ENCODE measurements at regions not wholly inside any gene's neighbourhood (a gene's known extent, or its start where the extent isn't known, plus 50 kb on each side); places are given as distances from the start of the nearest gene placed in this dataset.
"Not testable (repeated sequence)": the region's sequence is repeated elsewhere in the genome, so short reads cannot be mapped to it uniquely, and the experiment has no call there.

DNA sequence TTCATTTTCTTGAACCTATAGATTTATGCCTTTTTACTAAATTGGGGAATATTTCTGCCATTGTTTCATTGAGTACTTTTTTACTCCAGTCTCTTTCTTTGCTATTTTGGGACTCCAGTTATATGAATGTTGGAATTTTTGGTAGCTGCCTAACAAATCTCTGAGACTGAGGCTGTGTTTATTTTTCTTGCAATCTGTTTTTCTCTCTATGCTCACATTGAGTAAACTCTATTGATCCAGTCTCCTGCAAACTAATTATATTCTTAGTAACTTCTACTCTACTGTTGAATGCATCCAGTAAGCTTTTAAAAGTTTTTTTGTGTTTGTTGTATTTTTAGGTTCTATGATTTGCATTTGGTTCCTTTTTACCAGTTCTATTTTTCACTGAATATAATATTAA, 903.4 kb upstream of the GJE1 start:
- no peak for DNase-seq (ENCODE audit: low read depth in 1 of 2, low spot score in 1 of 2)
- in situ Hi-C loops (cut with HindIII; ENCODE audit: low pct_unique_long_range_greater_than_20kb, low sequenced_read_pairs): no loop called here
- no peak for TF ChIP-seq JUND (IDR thresholded peaks at IDR 0.05; ENCODE audit: low read depth)

GRCh38 chr6:141218583-141218982, 914.1 kb upstream of the GJE1 start:
- in situ Hi-C loops (cut with HindIII; ENCODE audit: low pct_unique_long_range_greater_than_20kb, low sequenced_read_pairs): no loop called here
- no peak for DNase-seq (ENCODE audit: low read depth in 1 of 2, low spot score in 1 of 2)
- no peak for TF ChIP-seq JUND (IDR thresholded peaks at IDR 0.05; ENCODE audit: low read depth)

DNA sequence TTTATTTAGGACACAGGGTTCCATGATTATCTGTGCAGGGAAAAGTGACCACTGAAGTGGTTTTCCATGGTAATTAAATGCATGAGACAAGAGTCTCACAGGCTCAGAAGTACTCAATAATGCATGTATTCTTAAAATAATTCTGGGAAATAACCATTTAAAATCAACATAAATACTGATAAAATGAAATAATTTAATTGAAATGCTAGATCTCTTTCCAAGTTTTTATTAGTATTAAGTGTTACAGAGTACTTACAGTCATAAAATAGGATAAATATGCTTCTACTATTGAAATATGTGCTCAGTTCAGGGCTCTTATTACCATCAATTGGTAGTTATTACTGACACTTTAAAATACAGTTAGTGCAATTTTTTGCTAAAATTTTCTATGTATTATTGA, 916.0 kb upstream of the GJE1 start:
- in situ Hi-C loops (cut with HindIII; ENCODE audit: low pct_unique_long_range_greater_than_20kb, low sequenced_read_pairs): no loop called here
- DNase-seq (ENCODE audit: low read depth in 1 of 2, low spot score in 1 of 2): no peak
- TF ChIP-seq JUND (IDR thresholded peaks at IDR 0.05; ENCODE audit: low read depth): no peak

- DNase-seq (ENCODE audit: low read depth in 1 of 2, low spot score in 1 of 2): no peak
- in situ Hi-C loops (cut with HindIII; ENCODE audit: low pct_unique_long_range_greater_than_20kb, low sequenced_read_pairs): no loop called here
- no peak for TF ChIP-seq JUND (IDR thresholded peaks at IDR 0.05; ENCODE audit: low read depth)
These were observed 920.4 kb upstream of the GJE1 start for GRCh38 chr6:141212296-141212695.

- TF ChIP-seq JUND (IDR thresholded peaks at IDR 0.05; ENCODE audit: low read depth): no peak
- in situ Hi-C loops (cut with HindIII; ENCODE audit: low pct_unique_long_range_greater_than_20kb, low sequenced_read_pairs): no loop called here
- no peak for DNase-seq (ENCODE audit: low read depth in 1 of 2, low spot score in 1 of 2)
These were observed 920.9 kb upstream of the GJE1 start for GRCh38 chr6:141211845-141212244.

- TF ChIP-seq JUND (IDR thresholded peaks at IDR 0.05; ENCODE audit: low read depth): no peak
- in situ Hi-C loops (cut with HindIII; ENCODE audit: low pct_unique_long_range_greater_than_20kb, low sequenced_read_pairs): no loop called here
- no peak for DNase-seq (ENCODE audit: low read depth in 1 of 2, low spot score in 1 of 2)
These were observed 921.8 kb upstream of the GJE1 start for GRCh38 chr6:141210901-141211300.

DNA sequence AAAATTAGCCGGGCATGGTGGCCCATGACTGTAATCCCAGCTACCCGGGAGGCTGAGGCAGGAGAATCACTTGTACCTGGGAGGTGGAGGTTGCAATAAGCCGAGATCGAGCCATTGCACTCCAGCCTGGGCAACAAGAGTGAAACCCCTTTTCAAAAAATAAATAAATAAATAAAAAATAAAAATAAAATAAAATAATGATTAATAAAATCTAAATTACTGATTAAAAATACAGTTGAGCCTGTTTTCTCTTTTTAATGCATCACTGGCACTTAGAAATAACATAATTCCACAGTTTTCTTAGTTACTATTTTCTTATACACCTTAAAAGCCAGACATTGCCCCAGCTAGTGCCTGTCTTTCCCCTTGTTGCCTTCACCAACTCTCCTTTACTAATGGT, 922.8 kb upstream of the GJE1 start:
- DNase-seq (ENCODE audit: low read depth in 1 of 2, low spot score in 1 of 2): no peak
- no peak for TF ChIP-seq JUND (IDR thresholded peaks at IDR 0.05; ENCODE audit: low read depth)
- in situ Hi-C loops (cut with HindIII; ENCODE audit: low pct_unique_long_range_greater_than_20kb, low sequenced_read_pairs): no loop called here

GRCh38 chr6:141208101-141208500, 924.6 kb upstream of the GJE1 start:
- TF ChIP-seq JUND (IDR thresholded peaks at IDR 0.05; ENCODE audit: low read depth): no peak
- in situ Hi-C loops (cut with HindIII; ENCODE audit: low pct_unique_long_range_greater_than_20kb, low sequenced_read_pairs): no loop called here
- peak in 1 of 2 experiments; percentile 9 for DNase-seq (ENCODE audit: low read depth in 1 of 2, low spot score in 1 of 2)

- in situ Hi-C loops (cut with HindIII; ENCODE audit: low pct_unique_long_range_greater_than_20kb, low sequenced_read_pairs): no loop called here
- DNase-seq (ENCODE audit: low read depth in 1 of 2, low spot score in 1 of 2): no peak
- TF ChIP-seq JUND (IDR thresholded peaks at IDR 0.05; ENCODE audit: low read depth): no peak
These were observed 928.7 kb upstream of the GJE1 start for GRCh38 chr6:141203902-141204575.

GRCh38 chr6:141202626-141203025, 930.1 kb upstream of the GJE1 start:
- no peak for DNase-seq (ENCODE audit: low read depth in 1 of 2, low spot score in 1 of 2)
- in situ Hi-C loops (cut with HindIII; ENCODE audit: low pct_unique_long_range_greater_than_20kb, low sequenced_read_pairs): no loop called here
- no peak for TF ChIP-seq JUND (IDR thresholded peaks at IDR 0.05; ENCODE audit: low read depth)

- in situ Hi-C loops (cut with HindIII; ENCODE audit: low pct_unique_long_range_greater_than_20kb, low sequenced_read_pairs): no loop called here
- DNase-seq (ENCODE audit: low read depth in 1 of 2, low spot score in 1 of 2): no peak
- no peak for TF ChIP-seq JUND (IDR thresholded peaks at IDR 0.05; ENCODE audit: low read depth)
These were observed 933.7 kb upstream of the GJE1 start for GRCh38 chr6:141199074-141199473.

DNA sequence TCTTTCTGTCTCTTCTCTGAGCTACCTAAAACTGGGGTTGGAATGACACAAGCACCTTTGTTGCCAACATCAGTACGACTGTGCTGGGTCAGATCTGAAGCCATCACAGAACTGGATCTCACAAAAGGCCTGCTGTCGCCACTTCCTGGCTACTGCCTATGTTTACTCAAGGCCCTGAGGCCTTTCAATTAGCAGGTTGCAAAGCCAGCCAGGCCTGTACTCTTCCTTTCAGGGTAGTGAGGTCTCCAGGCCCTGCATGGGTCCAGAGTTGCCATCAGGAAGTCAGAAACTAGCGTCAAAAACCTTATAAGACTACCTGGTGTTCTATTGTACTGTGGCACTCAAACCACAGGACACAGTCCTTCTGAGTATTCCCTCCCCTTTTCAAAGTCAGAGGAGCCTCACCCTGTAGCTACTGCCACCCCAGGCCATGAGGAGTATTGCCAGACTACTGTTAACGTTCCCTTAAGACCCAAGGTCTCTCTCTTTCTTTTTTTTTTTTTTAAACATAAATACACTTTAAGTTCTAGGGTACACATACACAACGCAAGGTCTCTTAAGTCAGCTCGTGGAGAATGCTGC, 937.4 kb upstream of the GJE1 start:
- peak in 1 of 2 experiments; percentile 53 for DNase-seq (ENCODE audit: low read depth in 1 of 2, low spot score in 1 of 2)
- in situ Hi-C loops (cut with HindIII; ENCODE audit: low pct_unique_long_range_greater_than_20kb, low sequenced_read_pairs): no loop called here
- TF ChIP-seq JUND (IDR thresholded peaks at IDR 0.05; ENCODE audit: low read depth): no peak

- DNase-seq (ENCODE audit: low read depth in 1 of 2, low spot score in 1 of 2): no peak
- in situ Hi-C loops (cut with HindIII; ENCODE audit: low pct_unique_long_range_greater_than_20kb, low sequenced_read_pairs): no loop called here
- TF ChIP-seq JUND (IDR thresholded peaks at IDR 0.05; ENCODE audit: low read depth): no peak
These were observed 949.4 kb upstream of the GJE1 start for GRCh38 chr6:141183368-141183767.

GRCh38 chr6:141175458-141175857, 957.3 kb upstream of the GJE1 start:
- DNase-seq (ENCODE audit: low read depth in 1 of 2, low spot score in 1 of 2); in situ Hi-C loops (cut with HindIII; ENCODE audit: low pct_unique_long_range_greater_than_20kb, low sequenced_read_pairs): not testable (repeated sequence)

All from T47D (cell line).